ENCODE measurements at regions not wholly inside any gene's neighbourhood (a gene's known extent, or its start where the extent isn't known, plus 50 kb on each side); places are given as distances from the start of the nearest gene placed in this dataset.

GRCh38 chr11:115085461-115086210, 407.3 kb downstream of the NXPE2 start:
- peak; percentile 67 for DNase-seq

- DNase-seq: no peak
These were observed 409.5 kb downstream of the NXPE2 start for GRCh38 chr11:115087791-115088190.

- DNase-seq: no peak
These were observed 411.7 kb downstream of the CADM1 start for GRCh38 chr11:115092516-115092915.

- DNase-seq: no peak
These were observed 406.3 kb downstream of the CADM1 start for GRCh38 chr11:115097796-115098408.

GRCh38 chr11:115100706-115101105, 403.5 kb downstream of the CADM1 start:
- DNase-seq: no peak

- no peak for DNase-seq
These were observed 400.3 kb downstream of the CADM1 start for GRCh38 chr11:115103921-115104320.

GRCh38 chr11:115104851-115105453, 399.3 kb downstream of the CADM1 start:
- DNase-seq: no peak

GRCh38 chr11:115111066-115111465, 393.1 kb downstream of the CADM1 start:
- no peak for DNase-seq

- DNase-seq: peak; percentile 99
These were observed 391.5 kb downstream of the CADM1 start for GRCh38 chr11:115112754-115113153.

GRCh38 chr11:115117956-115118493, 386.2 kb downstream of the CADM1 start:
- peak; percentile 27 for DNase-seq

GRCh38 chr11:115119146-115119545, 385.1 kb downstream of the CADM1 start:
- no peak for DNase-seq

All from NCI-H69 (cell line).